ENCODE measurements at regions not wholly inside any gene's neighbourhood (a gene's known extent, or its start where the extent isn't known, plus 50 kb on each side); places are given as distances from the start of the nearest gene placed in this dataset.

DNA sequence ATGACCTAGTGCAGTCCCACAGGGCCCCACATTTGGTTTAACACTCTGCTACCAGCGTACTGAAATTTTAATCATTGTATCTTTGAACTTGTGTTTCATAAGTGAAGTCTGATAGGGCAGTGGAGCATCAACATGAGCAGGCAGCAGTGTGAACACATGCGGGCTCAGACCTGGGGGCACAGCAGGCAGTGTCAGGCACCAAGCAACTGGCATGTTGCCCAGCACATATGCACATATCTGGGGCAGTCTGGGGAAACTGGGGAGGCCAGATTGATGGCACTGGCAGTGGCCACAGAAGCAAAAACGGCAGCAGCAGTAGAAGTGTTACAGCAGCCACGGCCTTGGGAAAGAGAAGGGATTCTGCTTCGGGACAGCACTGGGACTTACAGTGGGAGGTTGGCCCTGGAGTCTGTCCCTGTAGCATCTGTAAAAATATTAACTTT is 353.9 kb upstream of the KCNMB2 start:
- TF ChIP-seq, protein P1, sequence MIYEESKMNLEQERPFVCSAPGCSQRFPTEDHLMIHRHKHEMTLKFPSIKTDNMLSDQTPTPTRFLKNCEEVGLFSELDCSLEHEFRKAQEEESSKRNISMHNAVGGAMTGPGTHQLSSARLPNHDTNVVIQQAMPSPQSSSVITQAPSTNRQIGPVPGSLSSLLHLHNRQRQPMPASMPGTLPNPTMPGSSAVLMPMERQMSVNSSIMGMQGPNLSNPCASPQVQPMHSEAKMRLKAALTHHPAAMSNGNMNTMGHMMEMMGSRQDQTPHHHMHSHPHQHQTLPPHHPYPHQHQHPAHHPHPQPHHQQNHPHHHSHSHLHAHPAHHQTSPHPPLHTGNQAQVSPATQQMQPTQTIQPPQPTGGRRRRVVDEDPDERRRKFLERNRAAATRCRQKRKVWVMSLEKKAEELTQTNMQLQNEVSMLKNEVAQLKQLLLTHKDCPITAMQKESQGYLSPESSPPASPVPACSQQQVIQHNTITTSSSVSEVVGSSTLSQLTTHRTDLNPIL (CRISPR knock-in tag; IDR thresholded peaks at IDR 0.05; ENCODE audit: low read depth) = no peak
- no peak for TF ChIP-seq PPARA (CRISPR knock-in tag; IDR thresholded peaks at IDR 0.05; ENCODE audit: borderline replicate concordance)
- TF ChIP-seq, protein P2, sequence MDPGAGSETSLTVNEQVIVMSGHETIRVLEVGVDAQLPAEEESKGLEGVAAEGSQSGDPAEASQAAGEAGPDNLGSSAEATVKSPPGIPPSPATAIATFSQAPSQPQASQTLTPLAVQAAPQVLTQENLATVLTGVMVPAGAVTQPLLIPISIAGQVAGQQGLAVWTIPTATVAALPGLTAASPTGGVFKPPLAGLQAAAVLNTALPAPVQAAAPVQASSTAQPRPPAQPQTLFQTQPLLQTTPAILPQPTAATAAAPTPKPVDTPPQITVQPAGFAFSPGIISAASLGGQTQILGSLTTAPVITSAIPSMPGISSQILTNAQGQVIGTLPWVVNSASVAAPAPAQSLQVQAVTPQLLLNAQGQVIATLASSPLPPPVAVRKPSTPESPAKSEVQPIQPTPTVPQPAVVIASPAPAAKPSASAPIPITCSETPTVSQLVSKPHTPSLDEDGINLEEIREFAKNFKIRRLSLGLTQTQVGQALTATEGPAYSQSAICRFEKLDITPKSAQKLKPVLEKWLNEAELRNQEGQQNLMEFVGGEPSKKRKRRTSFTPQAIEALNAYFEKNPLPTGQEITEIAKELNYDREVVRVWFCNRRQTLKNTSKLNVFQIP (CRISPR knock-in tag; IDR thresholded peaks at IDR 0.05; ENCODE audit: borderline replicate concordance, low read depth) = no peak

Data from SK-N-SH treated with all-trans-retinoic acid at 6 μM for 48 hours (cell line).